MG63 (cell line): ENCODE measurements at regions not wholly inside any gene's neighbourhood (a gene's known extent, or its start where the extent isn't known, plus 50 kb on each side); places are given as distances from the start of the nearest gene placed in this dataset.

Source experiments
- DNase-seq: peaks from one replicate; pipeline ENCODE4 v3.0.0-alpha.2; 2020
- H3K27me3 ChIP-seq: fragments of 250-450 bp; sonication (Bioruptor Pico); 2 replicates; pipeline ENCODE4 v1.5.1; 2020; ENCODE audit warnings: mild to moderate bottlenecking, moderate library complexity
- H3K36me3 ChIP-seq: fragments of 250-450 bp; sonication (Bioruptor Pico); 2 replicates; pipeline ENCODE4 v1.5.1; 2020; ENCODE audit warnings: mild to moderate bottlenecking, moderate library complexity
- H3K4me3 ChIP-seq: fragments of 250-450 bp; sonication (Bioruptor Pico); 2 replicates; pipeline ENCODE4 v1.5.1; 2020; ENCODE audit warnings: mild to moderate bottlenecking, moderate library complexity
- H3K9me3 ChIP-seq: fragments of 250-450 bp; sonication (Bioruptor Pico); 2 replicates; pipeline ENCODE4 v1.5.1; 2020; ENCODE audit warnings: mild to moderate bottlenecking, moderate library complexity

- H3K36me3 ChIP-seq: no peaks in the 10 kb centered on the region
Measured at GRCh38 chr9:119765632-119766175, 396.5 kb upstream of the BRINP1 start.

GRCh38 chr9:119763260-119763659, 394.0 kb upstream of the BRINP1 start:
- no peaks in the 10 kb centered on the region for H3K9me3 ChIP-seq
- H3K36me3 ChIP-seq: no peaks in the 10 kb centered on the region
- no peak for DNase-seq
- H3K4me3 ChIP-seq: no peak overlapping the region
- H3K27me3 ChIP-seq: no peaks in the 10 kb centered on the region

More at GRCh38 chr9:119765632-119766175, 396.5 kb upstream of the BRINP1 start:
- Histone ChIP-seq H3K9me3 (no peaks in the 10 kb centered on the region), H3K4me3 (no peak overlapping the region), H3K27me3 (no peaks in the 10 kb centered on the region)
- no peak for DNase-seq

GRCh38 chr9:119761812-119762211, 392.6 kb upstream of the BRINP1 start:
- no peak overlapping the region for H3K4me3 ChIP-seq
- no peaks in the 10 kb centered on the region for H3K27me3 ChIP-seq
- H3K9me3 ChIP-seq: no peaks in the 10 kb centered on the region
- no peak for DNase-seq
- no peaks in the 10 kb centered on the region for H3K36me3 ChIP-seq

- Histone ChIP-seq H3K4me3 (no peak overlapping the region), H3K36me3 (no peaks in the 10 kb centered on the region), H3K27me3 (no peaks in the 10 kb centered on the region), H3K9me3 (no peaks in the 10 kb centered on the region)
- no peak for DNase-seq
Measured at GRCh38 chr9:119758990-119759389, 389.8 kb upstream of the BRINP1 start.

GRCh38 chr9:119758241-119758640, 389.0 kb upstream of the BRINP1 start:
- no peak for DNase-seq
- no peaks in the 10 kb centered on the region for H3K9me3 ChIP-seq
- no peak overlapping the region for H3K4me3 ChIP-seq
- no peaks in the 10 kb centered on the region for H3K36me3 ChIP-seq
- no peaks in the 10 kb centered on the region for H3K27me3 ChIP-seq

GRCh38 chr9:119739476-119739875, 370.2 kb upstream of the BRINP1 start:
- Histone ChIP-seq H3K9me3 (no peaks in the 10 kb centered on the region), H3K27me3 (no peaks in the 10 kb centered on the region), H3K4me3 (no peak overlapping the region), H3K36me3 (no peaks in the 10 kb centered on the region)
- no peak for DNase-seq

- no peaks in the 10 kb centered on the region for H3K9me3 ChIP-seq
- no peaks in the 10 kb centered on the region for H3K36me3 ChIP-seq
- DNase-seq: no peak
- no peaks in the 10 kb centered on the region for H3K27me3 ChIP-seq
- H3K4me3 ChIP-seq: no peak overlapping the region
Measured at GRCh38 chr9:119736491-119737454, 367.5 kb upstream of the BRINP1 start.

GRCh38 chr9:119727988-119728387, 358.8 kb upstream of the BRINP1 start:
- H3K9me3 ChIP-seq: no peaks in the 10 kb centered on the region
- no peaks in the 10 kb centered on the region for H3K36me3 ChIP-seq
- H3K27me3 ChIP-seq: no peaks in the 10 kb centered on the region
- no peak for DNase-seq
- no peak overlapping the region for H3K4me3 ChIP-seq

GRCh38 chr9:119726035-119726434, 356.8 kb upstream of the BRINP1 start:
- Histone ChIP-seq H3K9me3 (no peaks in the 10 kb centered on the region), H3K4me3 (no peak overlapping the region), H3K36me3 (no peaks in the 10 kb centered on the region), H3K27me3 (no peaks in the 10 kb centered on the region)
- no peak for DNase-seq

GRCh38 chr9:119722384-119722783, 353.1 kb upstream of the BRINP1 start:
- Histone ChIP-seq H3K9me3 (no peaks in the 10 kb centered on the region), H3K4me3 (no peak overlapping the region), H3K36me3 (no peaks in the 10 kb centered on the region), H3K27me3 (no peaks in the 10 kb centered on the region)
- no peak for DNase-seq

- no peaks in the 10 kb centered on the region for H3K27me3 ChIP-seq
- H3K9me3 ChIP-seq: no peaks in the 10 kb centered on the region
- no peak for DNase-seq
- no peak overlapping the region for H3K4me3 ChIP-seq
- no peaks in the 10 kb centered on the region for H3K36me3 ChIP-seq
Measured at GRCh38 chr9:119712325-119712724, 343.1 kb upstream of the BRINP1 start.

GRCh38 chr9:119709431-119709830, 340.2 kb upstream of the BRINP1 start:
- H3K27me3 ChIP-seq: no peaks in the 10 kb centered on the region
- H3K36me3 ChIP-seq: no peaks in the 10 kb centered on the region
- DNase-seq: no peak
- no peaks in the 10 kb centered on the region for H3K9me3 ChIP-seq
- H3K4me3 ChIP-seq: no peak overlapping the region

- Histone ChIP-seq H3K9me3 (no peaks in the 10 kb centered on the region), H3K27me3 (no peaks in the 10 kb centered on the region), H3K4me3 (no peak overlapping the region), H3K36me3 (no peaks in the 10 kb centered on the region)
- DNase-seq: no peak
Measured at GRCh38 chr9:119707228-119707845, 338.1 kb upstream of the BRINP1 start.

GRCh38 chr9:119701651-119702050, 332.4 kb upstream of the BRINP1 start:
- no peak for DNase-seq

GRCh38 chr9:119698535-119698934, 329.3 kb upstream of the BRINP1 start:
- Histone ChIP-seq H3K27me3 (no peaks in the 10 kb centered on the region), H3K9me3 (no peaks in the 10 kb centered on the region), H3K4me3 (no peak overlapping the region), H3K36me3 (no peaks in the 10 kb centered on the region)
- no peak for DNase-seq

More at GRCh38 chr9:119701651-119702050, 332.4 kb upstream of the BRINP1 start:
- Histone ChIP-seq H3K36me3 (no peaks in the 10 kb centered on the region), H3K9me3 (no peaks in the 10 kb centered on the region), H3K4me3 (no peak overlapping the region), H3K27me3 (no peaks in the 10 kb centered on the region)

GRCh38 chr9:119697996-119698395, 328.8 kb upstream of the BRINP1 start:
- H3K36me3 ChIP-seq: no peaks in the 10 kb centered on the region
- H3K4me3 ChIP-seq: no peak overlapping the region
- no peak for DNase-seq
- no peaks in the 10 kb centered on the region for H3K9me3 ChIP-seq
- H3K27me3 ChIP-seq: no peaks in the 10 kb centered on the region

- no peaks in the 10 kb centered on the region for H3K9me3 ChIP-seq
- no peaks in the 10 kb centered on the region for H3K36me3 ChIP-seq
- no peak overlapping the region for H3K4me3 ChIP-seq
- H3K27me3 ChIP-seq: no peaks in the 10 kb centered on the region
- DNase-seq: no peak
Measured at GRCh38 chr9:119689879-119690278, 320.6 kb upstream of the BRINP1 start.
